ENCODE measurements at regions not wholly inside any gene's neighbourhood (a gene's known extent, or its start where the extent isn't known, plus 50 kb on each side); places are given as distances from the start of the nearest gene placed in this dataset.
"Not testable (repeated sequence)": the region's sequence is repeated elsewhere in the genome, so short reads cannot be mapped to it uniquely, and the experiment has no call there.

- DNase-seq: no peak
These were observed 57.5 kb upstream of the DYNLT3 start for GRCh38 chrX:37904833-37905232.

- no peak for DNase-seq
These were observed 58.2 kb upstream of the DYNLT3 start for GRCh38 chrX:37905436-37906147.

- no peak for DNase-seq
These were observed 59.0 kb upstream of the DYNLT3 start for GRCh38 chrX:37906357-37906756.

DNA sequence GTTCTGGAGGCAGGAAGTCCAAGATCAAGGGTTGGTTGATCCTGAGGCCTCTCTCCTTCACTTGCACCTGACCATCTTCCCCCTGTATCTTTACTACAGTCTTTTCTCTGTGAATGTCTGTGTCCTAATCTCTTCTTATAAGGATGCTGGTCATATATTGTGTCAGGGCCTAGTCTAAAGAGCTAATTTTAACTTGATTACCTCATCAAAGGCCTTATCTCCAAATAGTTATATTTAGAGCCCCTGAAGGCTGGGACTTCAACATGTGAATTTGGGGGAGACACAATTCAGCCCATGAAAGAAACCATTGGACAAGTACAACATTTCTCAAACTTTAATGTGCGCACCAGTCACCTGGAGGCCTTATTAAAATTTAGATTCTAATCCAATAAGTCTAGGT lies 62.8 kb upstream of the DYNLT3 start:
- DNase-seq: no peak

GRCh38 chrX:37912304-37912703 lies 64.9 kb upstream of the DYNLT3 start:
- DNase-seq: no peak

DNA sequence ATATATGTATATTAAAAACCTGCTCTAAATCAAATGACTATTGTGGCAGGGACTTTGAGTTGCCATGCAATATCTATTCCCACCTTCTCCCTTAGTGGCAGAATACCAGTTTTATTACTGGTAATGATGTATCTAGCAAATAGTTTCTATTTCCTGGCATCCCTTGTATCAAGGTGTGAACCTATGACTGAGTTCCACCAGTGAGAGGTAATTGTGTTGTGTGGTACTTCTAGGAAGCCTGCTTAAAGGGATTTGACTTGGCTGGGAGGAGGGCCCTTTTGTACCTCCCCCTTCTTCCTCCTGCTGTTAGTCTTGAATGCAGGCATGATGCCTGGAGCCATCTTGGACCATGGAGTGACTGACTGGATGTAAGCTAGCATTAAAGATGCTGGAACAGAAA lies 65.4 kb upstream of the DYNLT3 start:
- no peak for DNase-seq

- no peak for DNase-seq
These were observed 70.8 kb upstream of the DYNLT3 start for GRCh38 chrX:37918168-37918567.

DNA sequence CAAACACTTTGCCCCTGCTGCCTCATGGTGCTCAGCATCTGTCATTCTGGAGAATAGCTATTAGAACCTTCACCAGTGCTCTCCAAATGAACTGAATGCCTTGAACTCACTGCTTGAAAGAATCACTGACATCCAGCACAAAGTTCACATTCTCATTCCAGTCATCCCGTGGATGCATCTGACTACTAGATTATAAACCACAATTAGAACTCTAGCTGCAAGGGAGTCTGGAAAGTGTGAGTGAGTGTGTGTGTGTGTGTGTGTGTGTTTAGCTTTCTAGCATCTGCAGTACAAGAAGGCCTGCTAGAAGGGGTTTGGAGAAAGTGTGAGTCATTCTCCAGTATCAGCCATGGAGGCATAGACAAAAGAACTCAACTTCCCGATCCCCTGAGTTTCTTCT lies 71.3 kb upstream of the DYNLT3 start:
- no peak for DNase-seq

GRCh38 chrX:37921758-37922157 lies 74.4 kb upstream of the DYNLT3 start:
- no peak for DNase-seq

- DNase-seq: no peak
These were observed 75.6 kb upstream of the DYNLT3 start for GRCh38 chrX:37922928-37923327.

- DNase-seq: not testable (repeated sequence)
These were observed 78.4 kb upstream of the DYNLT3 start for GRCh38 chrX:37925761-37926160.

DNA sequence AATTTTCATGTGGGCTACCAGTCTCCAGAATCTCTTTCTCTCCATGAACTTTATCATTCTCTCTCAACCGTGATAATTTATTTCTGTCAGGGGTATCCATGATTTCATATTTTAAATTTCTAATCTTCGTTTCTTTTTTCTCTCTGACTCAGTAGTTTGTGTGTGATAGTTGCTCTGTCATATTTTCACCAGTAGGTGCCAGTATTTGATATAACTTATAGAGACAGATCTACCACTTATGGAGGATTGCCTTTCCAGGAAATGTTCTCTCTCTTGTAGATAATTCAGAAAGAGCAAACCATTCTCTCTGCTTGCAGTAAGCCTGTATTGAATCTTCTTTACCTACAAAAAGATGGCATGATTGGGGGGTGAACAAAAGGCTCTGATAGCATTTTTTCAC lies 79.3 kb upstream of the DYNLT3 start:
- DNase-seq: peak in 1 of 2 donors; percentile 20

GRCh38 chrX:37942170-37942569 lies 64.2 kb upstream of the SYTL5 start:
- DNase-seq: no peak

- DNase-seq: no peak
These were observed 62.6 kb upstream of the SYTL5 start for GRCh38 chrX:37943554-37944344.

DNA sequence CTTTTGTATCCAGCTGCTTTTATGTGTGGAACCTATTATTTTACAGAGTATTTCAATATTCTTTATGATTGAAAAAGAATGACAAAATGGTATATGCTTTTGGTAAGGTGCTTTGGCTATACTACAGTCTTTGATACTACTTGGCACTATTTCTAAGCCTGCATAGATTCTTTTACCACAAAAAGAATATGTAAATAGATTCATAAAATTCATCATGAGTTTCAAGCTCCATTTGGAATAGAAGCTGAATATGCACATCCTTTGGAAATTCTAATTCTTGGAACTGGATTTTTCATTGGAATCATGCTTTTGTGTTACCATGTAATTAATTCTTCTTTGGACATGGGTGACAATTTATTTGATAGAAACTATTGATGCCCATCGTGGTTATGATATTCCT lies 60.2 kb upstream of the SYTL5 start:
- DNase-seq: no peak

DNA sequence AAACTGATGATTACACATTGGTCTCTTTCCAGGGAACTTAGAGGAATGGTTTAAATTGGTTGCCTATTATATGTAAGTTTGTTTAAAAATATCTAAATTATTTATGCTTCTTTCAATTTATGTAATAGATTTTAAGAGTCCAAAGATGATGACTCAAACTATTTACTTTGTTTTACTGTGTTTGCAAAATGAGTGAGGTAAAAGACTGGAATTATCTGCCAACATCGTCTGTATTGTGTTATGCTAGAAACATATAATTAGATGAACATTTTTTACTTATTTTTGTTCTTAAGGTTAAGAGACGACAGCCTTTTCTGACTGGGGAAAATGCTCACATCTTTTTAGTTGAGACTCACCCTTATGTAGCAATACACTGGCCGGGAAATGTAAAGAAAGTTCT lies 51.1 kb upstream of the SYTL5 start:
- DNase-seq: no peak

DNA sequence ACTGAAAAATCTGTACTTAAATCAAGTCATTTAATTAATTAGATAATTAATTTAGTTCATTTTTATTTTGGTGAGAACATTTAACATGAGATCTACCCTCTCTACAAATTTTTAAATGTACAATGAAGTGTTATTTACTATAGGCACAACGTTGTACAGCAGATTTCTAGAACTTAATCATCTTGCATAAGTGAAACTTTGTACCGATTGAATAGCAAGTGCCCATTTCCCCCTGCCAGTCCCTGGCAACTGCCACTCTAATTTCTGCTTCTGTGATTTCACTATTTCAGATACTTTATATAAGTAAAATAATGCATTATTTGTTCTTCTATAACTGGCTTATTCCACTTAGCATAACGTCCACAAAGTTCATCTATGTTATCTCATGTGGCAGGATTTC lies 50.1 kb upstream of the SYTL5 start:
- DNase-seq: no peak
